Endodermal cell (in vitro differentiated cells): ENCODE measurements at regions not wholly inside any gene's neighbourhood (a gene's known extent, or its start where the extent isn't known, plus 50 kb on each side); places are given as distances from the start of the nearest gene placed in this dataset.

Source experiments
- DNase-seq: peaks from one replicate; pipeline ENCODE4 v3.0.0-alpha.2; 2017
- H3K27ac ChIP-seq: 2 replicates; pipeline ENCODE4 v1.5.1; 2013; ENCODE audit warnings: mild to moderate bottlenecking, low read depth, low read length, moderate library complexity
- H3K27me3 ChIP-seq: 2 replicates; pipeline ENCODE4 v1.6.1; 2013; ENCODE audit warnings: mild to moderate bottlenecking, low read length, moderate library complexity; ENCODE audit not compliant: insufficient read depth, control insufficient read depth, poor library complexity, severe bottlenecking
- H3K36me3 ChIP-seq: 2 replicates; pipeline ENCODE4 v1.7.0; 2013; ENCODE audit warnings: mild to moderate bottlenecking, low read length, moderate library complexity; ENCODE audit not compliant: control insufficient read depth, insufficient read depth
- H3K4me1 ChIP-seq: one replicate; pipeline ENCODE4 v1.7.0; 2013; ENCODE audit warnings: low read length; ENCODE audit not compliant: control insufficient read depth, insufficient read depth
- H3K4me3 ChIP-seq: 2 replicates; pipeline ENCODE4 v1.5.1; 2013; ENCODE audit warnings: mild to moderate bottlenecking, low read length, moderate library complexity
- H3K9ac ChIP-seq: 2 replicates; pipeline ENCODE4 v1.6.1; 2013; ENCODE audit warnings: mild to moderate bottlenecking, low read length, moderate library complexity; ENCODE audit not compliant: poor library complexity, severe bottlenecking; ENCODE audit errors: extremely low read depth
- H3K9me3 ChIP-seq: 2 replicates; pipeline ENCODE4 v1.6.1; 2013; ENCODE audit warnings: mild to moderate bottlenecking, low read length, moderate library complexity; ENCODE audit not compliant: control insufficient read depth
- H3K27ac Mint-ChIP-seq: 2 replicates; pipeline ENCODE4 v1.8.0; 2020; ENCODE audit warnings: mixed read lengths
- H3K27me3 Mint-ChIP-seq: 2 replicates; pipeline ENCODE4 v1.8.0; 2021; ENCODE audit warnings: mild to moderate bottlenecking, mixed read lengths; ENCODE audit not compliant: insufficient read depth
- H3K36me3 Mint-ChIP-seq: 2 replicates; pipeline ENCODE4 v1.8.0; 2020; ENCODE audit warnings: low read depth, mixed read lengths
- H3K4me1 Mint-ChIP-seq: 2 replicates; pipeline ENCODE4 v1.8.0; 2020; ENCODE audit warnings: mixed read lengths
- H3K4me3 Mint-ChIP-seq: 2 replicates; pipeline ENCODE4 v1.8.0; 2020; ENCODE audit warnings: mild to moderate bottlenecking, moderate library complexity, mixed read lengths
- H3K9me3 Mint-ChIP-seq: 2 replicates; pipeline ENCODE4 v1.8.0; 2020; ENCODE audit warnings: mild to moderate bottlenecking, mixed read lengths
- CTCF ChIP-seq: fragments of 200-600 bp; sonication (generic); conservative IDR thresholded peaks from 2 replicates; pipeline ENCODE4 v1.5.0; 2021; ENCODE audit warnings: antibody characterized with exemption, mild to moderate bottlenecking
- WGBS, 2 experiments: methylation state at CpG; one replicate each; pipeline versions ENCODE4 v1.1.5 to v1.1.7; 2013; ENCODE audit warnings: missing lambda C conversion rate in 2 of 2, mixed read lengths in 1 of 2; ENCODE audit not compliant: insufficient coverage in 1 of 2, insufficient read length in 1 of 2; 5-methylcytosine and 5-hydroxymethylcytosine counted together

DNA sequence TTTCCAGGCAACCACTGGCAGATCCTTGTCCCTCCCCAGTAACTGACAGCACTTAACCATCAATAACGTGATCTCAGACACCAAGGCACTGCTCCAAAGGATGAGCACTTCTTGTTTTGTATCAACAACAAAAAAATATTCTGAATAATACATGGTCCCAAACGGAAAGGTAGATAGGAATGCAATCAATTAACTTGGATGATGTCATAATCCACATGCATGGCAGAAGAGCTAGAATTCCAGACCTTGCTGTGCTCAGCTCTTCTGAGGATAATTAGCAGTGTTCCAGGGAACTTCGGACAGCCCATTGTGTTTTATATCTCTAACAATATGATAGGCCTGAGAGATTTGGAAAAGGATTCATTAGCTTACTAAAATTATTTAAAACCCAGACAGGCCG, 288.4 kb upstream of the PCSK5 start:
- H3K4me3 Mint-ChIP-seq = no peak overlapping the region
- Histone ChIP-seq H3K36me3 (no peaks in the 10 kb centered on the region), H3K4me3 (no peak overlapping the region), H3K9me3 (no peaks in the 10 kb centered on the region), H3K27ac (no peak overlapping the region), H3K27me3 (no peaks in the 10 kb centered on the region), H3K9ac (no peak overlapping the region), H3K4me1 (no peaks in the 10 kb centered on the region)
- H3K9me3 Mint-ChIP-seq = no peaks in the 10 kb centered on the region
- H3K36me3 Mint-ChIP-seq = no peaks in the 10 kb centered on the region
- WGBS, 2 experiments = 94 to 100% methylated on average over 3 to 4 of the region's 4 CpGs
- no peak for DNase-seq
- no peaks in the 10 kb centered on the region for H3K27me3 Mint-ChIP-seq
- no peaks in the 10 kb centered on the region for H3K4me1 Mint-ChIP-seq
- no peak overlapping the region for H3K27ac Mint-ChIP-seq
- no peak for TF ChIP-seq CTCF

- DNase-seq = no peak
- H3K9me3 ChIP-seq = no peaks in the 10 kb centered on the region
- Mint-ChIP-seq H3K27me3 (no peaks in the 10 kb centered on the region), H3K36me3 (no peaks in the 10 kb centered on the region), H3K4me1 (no peaks in the 10 kb centered on the region), H3K4me3 (no peak overlapping the region), H3K27ac (no peak overlapping the region), H3K9me3 (no peaks in the 10 kb centered on the region)
- H3K27me3 ChIP-seq = no peaks in the 10 kb centered on the region
- no peak overlapping the region for H3K9ac ChIP-seq
- no peak overlapping the region for H3K27ac ChIP-seq
- no peaks in the 10 kb centered on the region for H3K36me3 ChIP-seq
- WGBS, 2 experiments = 95% methylated on average over 2 of the region's 2 CpGs; no CpG with 5 or more reads in 1 of the 2 experiments
- TF ChIP-seq CTCF = no peak
- H3K4me1 ChIP-seq = no peaks in the 10 kb centered on the region
- H3K4me3 ChIP-seq = no peak overlapping the region
Measured at GRCh38 chr9:75604661-75605060, 285.8 kb upstream of the PCSK5 start.

DNA sequence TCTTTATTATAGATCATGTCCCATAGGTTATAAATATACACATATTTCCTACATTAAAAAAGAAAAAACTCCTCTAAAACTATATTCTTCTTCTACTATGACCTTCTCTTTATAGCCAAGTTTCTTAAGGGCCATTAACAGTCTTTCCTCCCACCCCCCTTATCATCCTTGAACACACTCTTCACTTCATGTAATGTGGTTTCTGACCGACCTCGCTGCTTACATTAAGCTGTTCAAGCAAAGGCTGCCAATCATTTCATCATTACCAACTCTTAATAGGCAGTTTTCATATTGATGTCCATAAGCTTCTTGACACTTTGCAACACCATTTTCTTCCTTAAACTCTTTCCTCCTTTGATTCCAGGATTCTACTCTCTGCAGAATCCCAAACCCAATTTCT, 283.0 kb upstream of the PCSK5 start:
- no peak for DNase-seq
- H3K4me1 Mint-ChIP-seq = peaks cover 2% of the 10 kb centered on the region
- H3K9me3 Mint-ChIP-seq = no peaks in the 10 kb centered on the region
- H3K4me3 Mint-ChIP-seq = no peak overlapping the region
- Histone ChIP-seq H3K36me3 (no peaks in the 10 kb centered on the region), H3K4me1 (no peaks in the 10 kb centered on the region), H3K27ac (no peak overlapping the region), H3K9ac (no peak overlapping the region), H3K27me3 (no peaks in the 10 kb centered on the region), H3K4me3 (no peak overlapping the region), H3K9me3 (no peaks in the 10 kb centered on the region)
- TF ChIP-seq CTCF = no peak
- WGBS, 2 experiments = 94 to 100% methylated on average over 2 of the region's 2 CpGs
- H3K27me3 Mint-ChIP-seq = peaks cover 4% of the 10 kb centered on the region
- no peaks in the 10 kb centered on the region for H3K36me3 Mint-ChIP-seq
- H3K27ac Mint-ChIP-seq = no peak overlapping the region
